ENCODE measurements at regions not wholly inside any gene's neighbourhood (a gene's known extent, or its start where the extent isn't known, plus 50 kb on each side); places are given as distances from the start of the nearest gene placed in this dataset.
"Not testable (repeated sequence)": the region's sequence is repeated elsewhere in the genome, so short reads cannot be mapped to it uniquely, and the experiment has no call there.

DNA sequence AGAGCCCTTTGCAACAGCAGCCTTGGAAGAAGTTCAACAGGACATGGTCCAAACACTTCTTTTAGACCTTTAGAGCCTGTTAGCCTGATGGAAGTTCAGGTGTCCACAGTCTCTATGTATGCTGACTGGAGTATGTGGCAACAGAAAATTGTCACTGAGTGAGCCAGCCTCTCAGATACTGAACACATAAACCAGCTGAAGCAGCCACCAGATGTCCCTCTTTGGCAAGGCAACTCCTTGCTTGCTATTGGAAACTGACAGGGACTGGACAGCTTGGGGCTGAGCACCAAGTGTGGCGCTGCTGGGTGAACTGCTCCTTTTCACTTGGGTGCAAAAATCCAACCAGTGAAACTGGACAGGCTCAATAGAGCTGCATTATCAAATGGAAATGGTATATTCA is 1344.9 kb downstream of the RPIA start:
- TF ChIP-seq, protein P1, sequence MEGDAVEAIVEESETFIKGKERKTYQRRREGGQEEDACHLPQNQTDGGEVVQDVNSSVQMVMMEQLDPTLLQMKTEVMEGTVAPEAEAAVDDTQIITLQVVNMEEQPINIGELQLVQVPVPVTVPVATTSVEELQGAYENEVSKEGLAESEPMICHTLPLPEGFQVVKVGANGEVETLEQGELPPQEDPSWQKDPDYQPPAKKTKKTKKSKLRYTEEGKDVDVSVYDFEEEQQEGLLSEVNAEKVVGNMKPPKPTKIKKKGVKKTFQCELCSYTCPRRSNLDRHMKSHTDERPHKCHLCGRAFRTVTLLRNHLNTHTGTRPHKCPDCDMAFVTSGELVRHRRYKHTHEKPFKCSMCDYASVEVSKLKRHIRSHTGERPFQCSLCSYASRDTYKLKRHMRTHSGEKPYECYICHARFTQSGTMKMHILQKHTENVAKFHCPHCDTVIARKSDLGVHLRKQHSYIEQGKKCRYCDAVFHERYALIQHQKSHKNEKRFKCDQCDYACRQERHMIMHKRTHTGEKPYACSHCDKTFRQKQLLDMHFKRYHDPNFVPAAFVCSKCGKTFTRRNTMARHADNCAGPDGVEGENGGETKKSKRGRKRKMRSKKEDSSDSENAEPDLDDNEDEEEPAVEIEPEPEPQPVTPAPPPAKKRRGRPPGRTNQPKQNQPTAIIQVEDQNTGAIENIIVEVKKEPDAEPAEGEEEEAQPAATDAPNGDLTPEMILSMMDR (conservative IDR thresholded peaks at IDR 0.05), result not testable (repeated sequence)
- TF ChIP-seq EZH2 (IDR thresholded peaks at IDR 0.05; ENCODE audit: low read depth), result not testable (repeated sequence)
